Left kidney (tissue), 1 donor: ENCODE measurements at regions not wholly inside any gene's neighbourhood (a gene's known extent, or its start where the extent isn't known, plus 50 kb on each side); places are given as distances from the start of the nearest gene placed in this dataset.

ENCODE experiments used
- DNase-seq: peaks from one replicate; pipeline ENCODE4 v3.0.0-alpha.2; 2013

- DNase-seq = no peak
Observed at GRCh38 chr3:17793542-17794195, 51.2 kb upstream of the TBC1D5 start.
